HCT116 (cell line): ENCODE measurements at regions not wholly inside any gene's neighbourhood (a gene's known extent, or its start where the extent isn't known, plus 50 kb on each side); places are given as distances from the start of the nearest gene placed in this dataset.

Experiments used
- ATAC-seq: fragments of 200-7000 bp; cut with Tn5 transposase; 2 replicates; pipeline ENCODE4 v1.9.1; 2020; ENCODE audit warnings: mild to moderate bottlenecking, moderate library complexity
- BruUV-seq: library from RNA; stranded (reverse); fragments of 400-500 nt; replicated peaks from 2 replicates; lab custom pipeline; 2021; lab: Mats Ljungman, UMichigan
- CTCF ChIA-PET: fragments of 300-600 bp; sonication (Branson Sonifier 250); formaldehyde crosslinking; loops from one replicate; lab custom pipeline; 2021; ENCODE audit warnings: antibody characterized with exemption; lab: Charles Lee
- POLR2A ChIA-PET: fragments of 300-600, 350-600 bp; sonication (Branson Sonifier 250); formaldehyde crosslinking; loops from one replicate; lab custom pipeline; 2021; ENCODE audit warnings: antibody characterized with exemption; lab: Charles Lee
- RAD21 ChIA-PET, 2 experiments: fragments of 300-600 bp; sonication (Branson Sonifier 250); formaldehyde crosslinking; loops; one replicate each; lab custom pipeline; 2023; ENCODE audit warnings: low total read pairs in 2 of 2; ENCODE audit not compliant: uncharacterized antibody in 2 of 2, unreplicated experiment in 2 of 2, low non-redundant PET in 1 of 2; lab: Charles Lee
- DNase-seq: peaks from one replicate; pipeline ENCODE4 v3.0.0-alpha.2; 2010; ENCODE audit warnings: low read depth, low spot score
- H2AFZ ChIP-seq: fragments of 200-600 bp; shearing (Covaris generic), sonication (generic); 2 replicates; pipeline ENCODE4 v1.6.1; 2017; ENCODE audit warnings: low read depth, mixed run types, mixed read lengths, antibody characterized with exemption, low read length; ENCODE audit not compliant: poor library complexity, severe bottlenecking
- H3K27ac ChIP-seq: 2 replicates; pipeline ENCODE4 v1.5.1; 2012; ENCODE audit warnings: low read depth, low read length
- H3K27me3 ChIP-seq: fragments of 200-600 bp; sonication (generic); 2 replicates; pipeline ENCODE4 v1.6.1; 2016; ENCODE audit warnings: mixed run types, low read length, mixed read lengths; ENCODE audit not compliant: insufficient read depth
- H3K36me3 ChIP-seq, 2 experiments: fragments of 200-500 bp in 1 of 2; fragments of 200-600 bp in 1 of 2; sonication (Bioruptor generic) in 1 of 2; sonication (generic) in 1 of 2; 2 replicates each; pipeline versions ENCODE4 v1.5.1 to v1.6.1; 2014 to 2016; ENCODE audit warnings: low read length in 2 of 2, inconsistent platforms in 1 of 2, mixed read lengths in 1 of 2, mixed run types in 1 of 2; ENCODE audit not compliant: insufficient read depth in 2 of 2, control insufficient read depth in 1 of 2
- H3K4me1 ChIP-seq, 2 experiments: fragments of 200-600 bp in 1 of 2; sonication (generic) in 1 of 2; 2 replicates each; pipeline versions ENCODE4 v1.5.1 to v1.6.1; 2012 to 2017; ENCODE audit warnings: low read length in 2 of 2, inconsistent platforms in 1 of 2, mild to moderate bottlenecking in 1 of 2, mixed read lengths in 1 of 2, mixed run types in 1 of 2, moderate library complexity in 1 of 2; ENCODE audit not compliant: insufficient read depth in 2 of 2, control insufficient read depth in 1 of 2
- H3K4me2 ChIP-seq: fragments of 200-600 bp; sonication (generic); 2 replicates; pipeline ENCODE4 v1.6.1; 2017; ENCODE audit warnings: mixed run types, low read length, mixed read lengths
- H3K4me3 ChIP-seq, 2 experiments: fragments of 200-600 bp in 1 of 2; sonication (generic) in 1 of 2; replicated peaks in 1 of 2; 2 replicates each; pipeline ENCODE4 v1.5.1; 2011 to 2016; ENCODE audit warnings: low read length in 2 of 2, control low read depth in 1 of 2, low read depth in 1 of 2, mild to moderate bottlenecking in 1 of 2, mixed read lengths in 1 of 2, mixed run types in 1 of 2
- H3K79me2 ChIP-seq: fragments of 200-600 bp; sonication (generic); 2 replicates; pipeline ENCODE4 v1.6.1; 2017; ENCODE audit warnings: mild to moderate bottlenecking, mixed run types, low read length, moderate library complexity, mixed read lengths; ENCODE audit not compliant: insufficient read depth
- H3K9ac ChIP-seq: fragments of 200-600 bp; sonication (generic); 2 replicates; pipeline ENCODE4 v1.6.1; 2016; ENCODE audit warnings: low read length, mixed read lengths
- H3K9me2 ChIP-seq: fragments of 200-600 bp; sonication (generic), shearing (Covaris generic); 2 replicates; pipeline ENCODE4 v1.6.1; 2017; ENCODE audit warnings: mixed run types, mild to moderate bottlenecking, moderate library complexity; ENCODE audit not compliant: insufficient read depth
- H3K9me3 ChIP-seq, 2 experiments: fragments of 200-500 bp in 1 of 2; fragments of 200-600 bp in 1 of 2; sonication (Bioruptor generic) in 1 of 2; sonication (generic) in 1 of 2; 2 replicates each; pipeline ENCODE4 v1.6.1; 2014 to 2017; ENCODE audit warnings: low read length in 2 of 2, mixed read lengths in 2 of 2, inconsistent platforms in 1 of 2, low read depth in 1 of 2, mild to moderate bottlenecking in 1 of 2, mixed run types in 1 of 2, moderate library complexity in 1 of 2; ENCODE audit not compliant: control insufficient read depth in 1 of 2, insufficient read depth in 1 of 2
- H4K20me1 ChIP-seq: fragments of 200-600 bp; sonication (generic), shearing (Covaris generic); 2 replicates; pipeline ENCODE4 v1.6.1; 2017; ENCODE audit warnings: mixed run types, mild to moderate bottlenecking, moderate library complexity; ENCODE audit not compliant: insufficient read depth
- ATF3 ChIP-seq: IDR thresholded peaks from 2 replicates; pipeline ENCODE4 v1.6.1; 2012
- CBX3 ChIP-seq: IDR thresholded peaks from 2 replicates; pipeline ENCODE4 v1.6.1; 2012; ENCODE audit warnings: low read depth
- CTCF ChIP-seq, 3 experiments: fragments of 200-600 bp in 1 of 3; sonication (generic) in 1 of 3; IDR thresholded peaks in 2 of 3; conservative IDR thresholded peaks in 1 of 3; 2 replicates each; pipeline ENCODE4 v1.5.1; 2012 to 2017; ENCODE audit warnings: low read depth in 2 of 3, low read length in 2 of 3, antibody characterized with exemption in 1 of 3, borderline replicate concordance in 1 of 3, control low read depth in 1 of 3, mild to moderate bottlenecking in 1 of 3, mixed read lengths in 1 of 3, mixed run types in 1 of 3, moderate library complexity in 1 of 3; ENCODE audit not compliant: insufficient read depth in 1 of 3
- EGR1 ChIP-seq: IDR thresholded peaks from 2 replicates; pipeline ENCODE4 v1.6.1; 2012; ENCODE audit warnings: low read depth
- EZH2 ChIP-seq: fragments of 200-600 bp; sonication (generic); IDR thresholded peaks from 2 replicates; pipeline ENCODE4 v1.6.1; 2017; ENCODE audit warnings: antibody characterized with exemption, mixed run types
- EZH2phosphoT487 ChIP-seq: fragments of 200-600 bp; IDR thresholded peaks from 2 replicates; pipeline ENCODE4 v1.6.1; 2018; ENCODE audit warnings: antibody characterized with exemption, borderline replicate concordance
- MAX ChIP-seq: IDR thresholded peaks from 2 replicates; pipeline ENCODE4 v1.6.1; 2012
- POLR2A ChIP-seq: IDR thresholded peaks from 2 replicates; pipeline ENCODE4 v1.7.0; 2011; ENCODE audit warnings: borderline replicate concordance; ENCODE audit not compliant: insufficient read depth, insufficient read length; ENCODE audit errors: extremely low read depth
- POLR2AphosphoS5 ChIP-seq: IDR thresholded peaks from 2 replicates; pipeline ENCODE4 v1.6.1; 2011; ENCODE audit warnings: mild to moderate bottlenecking, low read depth, low read length, moderate library complexity
- SRF ChIP-seq: IDR thresholded peaks from 2 replicates; pipeline ENCODE4 v1.6.1; 2012; ENCODE audit warnings: low read depth
- TCF7L2 ChIP-seq: IDR thresholded peaks from 2 replicates; pipeline ENCODE4 v1.7.0; 2011; ENCODE audit warnings: borderline replicate concordance, inconsistent platforms; ENCODE audit not compliant: insufficient read depth, insufficient read length; ENCODE audit errors: extremely low read depth
- YY1 ChIP-seq: IDR thresholded peaks from 2 replicates; pipeline ENCODE4 v1.6.1; 2011; ENCODE audit warnings: low read length, low read depth, moderate library complexity, mild to moderate bottlenecking; ENCODE audit not compliant: insufficient replicate concordance; ENCODE audit errors: extremely low read depth
- ZFX ChIP-seq: fragments of 450-650 bp; IDR thresholded peaks from 2 replicates; pipeline ENCODE4 v1.6.1; 2017
- intact Hi-C: fragments of 100-400 bp; cut with micrococcal nuclease; formaldehyde crosslinking; loops from 2 replicates; pipeline ENCODE4 v1.10.0; 2022

DNA sequence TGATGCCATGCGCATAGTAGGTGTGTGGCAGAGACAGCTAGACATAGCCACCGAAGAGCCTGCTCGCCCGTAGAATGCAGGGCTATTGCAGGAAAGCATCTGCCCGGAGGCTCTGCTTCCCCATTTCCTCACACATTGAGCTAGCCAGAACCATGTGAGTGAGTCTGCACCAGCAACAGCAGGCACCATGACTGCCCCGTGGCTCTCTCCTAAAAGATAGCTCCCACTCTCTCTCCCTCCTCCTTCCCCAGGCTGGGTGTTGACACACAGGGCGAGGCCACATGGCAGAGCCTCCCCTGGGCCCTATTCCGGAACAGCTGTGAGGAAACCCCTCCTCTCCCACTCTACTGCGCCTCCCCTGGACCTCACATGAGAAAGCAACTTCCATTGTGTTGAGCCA, 52.3 kb upstream of the ATP12A start:
- no peak for TF ChIP-seq EZH2phosphoT487
- no peak for TF ChIP-seq MAX
- no peak for TF ChIP-seq POLR2AphosphoS5
- TF ChIP-seq TCF7L2: no peak
- TF ChIP-seq ATF3: no peak
- 0 out of 6 replicates have a peak, but pooled peaks of 1 of the 3 experiments have one; percentile 19 for TF ChIP-seq CTCF (IDR thresholded peaks at IDR 0.05 in 2 of 3, conservative IDR thresholded peaks at IDR 0.05 in 1 of 3; ENCODE audit: borderline replicate concordance in 1 of 3, insufficient read depth in 1 of 3, low read depth in 2 of 3, low read length in 2 of 3)
- no peak for DNase-seq
- H3K4me1 ChIP-seq: peaks cover 0 to 14% of the 10 kb centered on the region in 2 experiments; a peak in 2 of 4 replicates
- CTCF ChIA-PET: interaction anchor here (0.8 to 1.0 kb wide), 2 partner anchors 42 to 367 kb away, joined by 3 read pairs; no protein-coding TSS in a partner anchor
- no peak overlapping the region for H3K4me2 ChIP-seq
- intact Hi-C loops: loop anchor here (1.0 kb wide), 1 partner anchor 43 kb away; no protein-coding TSS in a partner anchor
- BruUV-seq: no TSS peak
- RAD21 ChIA-PET: no interaction called here
- no peaks in the 10 kb centered on the region for H4K20me1 ChIP-seq
- no peaks in the 10 kb centered on the region for H3K36me3 ChIP-seq
- H3K79me2 ChIP-seq: no peaks in the 10 kb centered on the region
- no peak overlapping the region for H3K9ac ChIP-seq
- H3K9me3 ChIP-seq: no peaks in the 10 kb centered on the region
- H3K27ac ChIP-seq: no peak overlapping the region
- H3K27me3 ChIP-seq: no peaks in the 10 kb centered on the region
- POLR2A ChIA-PET: no interaction called here
- no peaks in the 10 kb centered on the region for H3K9me2 ChIP-seq
- no peak overlapping the region for H2AFZ ChIP-seq
- no peak overlapping the region for H3K4me3 ChIP-seq
- ATAC-seq: no peak

DNA sequence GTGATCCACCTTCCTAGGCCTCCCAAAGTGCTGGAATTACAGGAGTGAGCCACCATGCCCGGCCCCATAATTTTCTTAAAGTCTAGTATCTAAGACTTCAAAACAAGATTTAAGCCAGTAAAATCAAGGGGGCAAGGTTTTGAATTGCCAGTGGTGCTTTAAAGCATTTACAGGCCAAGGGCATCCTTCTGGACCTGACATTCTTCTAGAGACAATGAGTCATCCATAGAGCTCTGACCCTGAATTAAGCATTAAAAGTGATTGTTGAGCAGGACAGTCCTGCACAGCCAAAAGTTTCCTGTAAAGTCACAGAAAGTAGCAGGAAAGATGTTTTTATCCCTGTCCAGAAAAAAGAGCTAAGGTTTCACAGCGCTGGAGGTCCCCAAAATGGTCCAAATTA, 50.9 kb upstream of the ATP12A start:
- no peaks in the 10 kb centered on the region for H3K36me3 ChIP-seq
- no peaks in the 10 kb centered on the region for H3K9me3 ChIP-seq
- H3K9ac ChIP-seq: no peak overlapping the region
- RAD21 ChIA-PET: no interaction called here
- H3K4me1 ChIP-seq: peaks cover 0 to 14% of the 10 kb centered on the region in 2 experiments; a peak in 2 of 4 replicates
- H3K4me3 ChIP-seq: no peak overlapping the region
- no peaks in the 10 kb centered on the region for H3K9me2 ChIP-seq
- H2AFZ ChIP-seq: no peak overlapping the region
- CTCF ChIA-PET: no interaction called here
- ATAC-seq (no peak), DNase-seq (no peak)
- no peaks in the 10 kb centered on the region for H4K20me1 ChIP-seq
- H3K27ac ChIP-seq: no peak overlapping the region
- no TSS peak for BruUV-seq
- intact Hi-C loops: no loop called here
- POLR2A ChIA-PET: no interaction called here
- no peak overlapping the region for H3K4me2 ChIP-seq
- no peaks in the 10 kb centered on the region for H3K27me3 ChIP-seq
- no peaks in the 10 kb centered on the region for H3K79me2 ChIP-seq
- TF ChIP-seq ZFX: no peak
- TF ChIP-seq CTCF (IDR thresholded peaks at IDR 0.05 in 2 of 3, conservative IDR thresholded peaks at IDR 0.05 in 1 of 3; ENCODE audit: borderline replicate concordance in 1 of 3, insufficient read depth in 1 of 3, low read depth in 2 of 3, low read length in 2 of 3): no peak
- no peak for TF ChIP-seq EGR1
- TF ChIP-seq MAX: no peak
- no peak for TF ChIP-seq EZH2
- TF ChIP-seq SRF: no peak
- TF ChIP-seq YY1: no peak
- TF ChIP-seq POLR2A: no peak
- TF ChIP-seq CBX3: no peak
